C4-2B (cell line): ENCODE measurements at regions not wholly inside any gene's neighbourhood (a gene's known extent, or its start where the extent isn't known, plus 50 kb on each side); places are given as distances from the start of the nearest gene placed in this dataset.

ENCODE experiments used
- ZFX ChIP-seq: fragments of 450-650 bp; IDR thresholded peaks from 2 replicates; pipeline ENCODE4 v1.6.1; 2017
- TF ChIP-seq, protein P1 (sequence below): fragments of 450-650 bp; conservative IDR thresholded peaks from 2 replicates; pipeline ENCODE4 v1.5.1; 2017; ENCODE audit warnings: mild to moderate bottlenecking

- no peak for TF ChIP-seq ZFX
- TF ChIP-seq, protein P1, sequence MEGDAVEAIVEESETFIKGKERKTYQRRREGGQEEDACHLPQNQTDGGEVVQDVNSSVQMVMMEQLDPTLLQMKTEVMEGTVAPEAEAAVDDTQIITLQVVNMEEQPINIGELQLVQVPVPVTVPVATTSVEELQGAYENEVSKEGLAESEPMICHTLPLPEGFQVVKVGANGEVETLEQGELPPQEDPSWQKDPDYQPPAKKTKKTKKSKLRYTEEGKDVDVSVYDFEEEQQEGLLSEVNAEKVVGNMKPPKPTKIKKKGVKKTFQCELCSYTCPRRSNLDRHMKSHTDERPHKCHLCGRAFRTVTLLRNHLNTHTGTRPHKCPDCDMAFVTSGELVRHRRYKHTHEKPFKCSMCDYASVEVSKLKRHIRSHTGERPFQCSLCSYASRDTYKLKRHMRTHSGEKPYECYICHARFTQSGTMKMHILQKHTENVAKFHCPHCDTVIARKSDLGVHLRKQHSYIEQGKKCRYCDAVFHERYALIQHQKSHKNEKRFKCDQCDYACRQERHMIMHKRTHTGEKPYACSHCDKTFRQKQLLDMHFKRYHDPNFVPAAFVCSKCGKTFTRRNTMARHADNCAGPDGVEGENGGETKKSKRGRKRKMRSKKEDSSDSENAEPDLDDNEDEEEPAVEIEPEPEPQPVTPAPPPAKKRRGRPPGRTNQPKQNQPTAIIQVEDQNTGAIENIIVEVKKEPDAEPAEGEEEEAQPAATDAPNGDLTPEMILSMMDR: no peak
These were observed 331.8 kb downstream of the CYP26B1 start for GRCh38 chr2:71815701-71816474.
